HG03025 (cell line): ENCODE measurements at regions not wholly inside any gene's neighbourhood (a gene's known extent, or its start where the extent isn't known, plus 50 kb on each side); places are given as distances from the start of the nearest gene placed in this dataset.

Source experiments
- ATAC-seq: cut with Tn5 transposase; IDR thresholded peaks from one replicate; pipeline ENCODE4 v1.9.1; 2021; ENCODE audit warnings: mild to moderate bottlenecking, moderate library complexity; ENCODE audit not compliant: unreplicated experiment, low FRiP score

DNA sequence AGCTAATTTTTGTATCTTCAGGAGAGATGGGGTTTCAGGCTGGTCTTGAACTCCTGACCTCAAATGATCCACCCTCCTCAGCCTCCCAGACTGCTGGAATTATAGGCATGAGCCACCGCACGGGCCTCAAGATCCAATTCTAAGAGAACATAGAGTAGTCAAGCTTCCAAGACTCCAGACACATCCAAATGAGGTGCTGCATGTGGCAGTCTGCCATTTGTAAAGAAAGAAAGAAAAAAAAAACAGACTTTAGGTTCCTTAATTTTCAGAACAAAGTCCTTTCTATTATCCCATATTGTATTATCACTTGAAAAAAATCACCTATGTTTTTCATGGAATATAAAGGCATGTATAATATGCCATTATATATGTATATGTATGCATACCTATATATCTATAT, 2104.5 kb downstream of the MAT2B start:
- ATAC-seq = no peak

GRCh38 chr5:165616490-165617405, 2111.3 kb downstream of the MAT2B start:
- no peak for ATAC-seq

DNA sequence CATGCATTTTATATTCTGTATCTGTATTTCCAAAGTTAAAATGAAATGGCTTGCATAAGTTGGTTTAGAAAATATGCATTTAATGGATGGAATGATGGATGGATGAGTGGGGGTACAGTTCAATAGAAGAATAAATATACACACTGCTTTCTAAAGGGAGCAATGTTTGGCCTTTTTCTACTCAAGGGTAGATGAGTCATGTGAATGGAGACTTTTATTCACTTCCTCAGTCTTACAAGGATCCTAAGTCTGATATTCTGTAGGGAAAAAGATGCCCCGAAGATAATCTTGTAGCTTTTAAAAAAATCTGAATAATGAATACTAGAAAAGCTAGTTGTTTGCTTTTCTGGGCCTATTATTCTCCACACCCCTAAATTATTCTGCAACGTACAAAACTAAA, 2112.1 kb downstream of the MAT2B start:
- ATAC-seq = no peak

GRCh38 chr5:165620394-165620793, 2115.0 kb downstream of the MAT2B start:
- ATAC-seq = no peak

DNA sequence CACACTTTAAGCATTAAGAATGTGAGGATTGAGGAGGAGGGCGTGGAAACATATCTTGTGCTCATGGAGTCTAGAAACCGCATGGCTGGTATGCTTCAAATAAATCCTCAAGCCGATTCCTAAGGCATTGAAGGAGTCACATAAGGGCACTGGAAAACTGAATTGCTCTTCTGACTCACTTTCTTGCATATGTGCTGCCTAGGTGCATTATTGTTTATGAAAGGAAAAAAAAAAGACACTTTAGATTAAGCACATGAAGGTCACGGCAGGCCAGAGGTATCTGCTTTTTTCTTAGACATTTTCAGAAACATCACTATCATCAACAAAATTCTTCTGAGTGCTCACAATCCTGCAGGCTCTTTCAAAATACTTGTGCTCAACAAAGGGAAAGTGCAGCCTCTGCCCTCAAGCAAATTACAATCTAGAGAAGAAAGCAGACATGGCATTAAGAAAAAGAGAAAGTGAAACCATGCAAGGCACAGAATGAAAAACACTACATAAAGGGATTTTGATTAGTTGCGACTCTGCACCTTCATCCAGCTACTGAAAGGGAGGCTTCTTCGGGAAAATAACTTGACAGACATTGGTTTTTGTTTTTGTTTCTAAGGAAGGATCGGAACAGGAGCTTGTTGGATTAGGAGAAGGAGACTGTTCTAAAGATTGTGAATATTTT, 2117.6 kb downstream of the MAT2B start:
- ATAC-seq = no peak

- ATAC-seq = no peak
Measured at GRCh38 chr5:165624166-165624946, 2118.9 kb downstream of the MAT2B start.

- no peak for ATAC-seq
Measured at GRCh38 chr5:165626161-165626560, 2120.7 kb downstream of the MAT2B start.

GRCh38 chr5:165627548-165628170, 2122.2 kb downstream of the MAT2B start:
- no peak for ATAC-seq

- peak; percentile 79 for ATAC-seq
Measured at GRCh38 chr5:165630261-165630778, 2124.9 kb downstream of the MAT2B start.

DNA sequence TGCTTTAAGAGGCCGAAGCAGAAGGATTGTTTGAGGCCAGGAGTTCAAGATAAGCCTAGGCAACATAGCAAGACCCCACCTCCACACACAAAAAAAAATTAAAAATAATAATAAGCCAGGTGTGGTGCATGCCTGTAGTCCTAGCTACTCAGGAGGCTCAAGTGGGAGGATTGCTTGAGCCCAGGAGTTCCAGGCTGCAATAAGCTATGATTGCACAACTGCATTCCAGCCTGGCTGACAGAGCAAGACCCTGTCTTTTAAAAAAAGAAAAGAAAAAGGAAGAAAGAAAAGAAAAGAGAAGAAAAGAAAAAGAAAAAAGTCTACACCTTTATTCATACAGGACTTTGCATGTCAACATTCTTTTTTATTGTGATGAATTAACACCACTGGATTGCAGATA, 2125.8 kb downstream of the MAT2B start:
- ATAC-seq = no peak

DNA sequence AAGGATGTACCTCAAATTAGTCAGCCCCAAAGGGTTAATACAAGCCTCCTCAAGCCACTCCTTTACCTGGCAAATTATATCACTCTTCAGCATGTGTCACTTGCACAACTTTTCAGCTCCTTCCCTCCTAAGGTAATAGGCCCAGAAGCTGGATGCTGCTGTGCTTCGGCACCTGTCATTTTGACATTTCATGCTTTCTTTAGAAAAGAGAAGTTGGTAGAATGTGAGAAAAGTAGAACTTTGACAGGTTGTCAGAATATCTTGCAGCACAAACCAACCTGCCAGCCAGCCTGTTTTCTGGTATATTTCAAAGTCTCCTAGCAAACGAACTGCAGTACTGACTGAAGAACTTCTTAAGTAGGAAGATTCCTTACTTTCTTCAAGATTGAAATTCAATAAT, 2136.9 kb downstream of the MAT2B start:
- no peak for ATAC-seq

- no peak for ATAC-seq
Measured at GRCh38 chr5:165665735-165666400, 2160.4 kb downstream of the MAT2B start.

DNA sequence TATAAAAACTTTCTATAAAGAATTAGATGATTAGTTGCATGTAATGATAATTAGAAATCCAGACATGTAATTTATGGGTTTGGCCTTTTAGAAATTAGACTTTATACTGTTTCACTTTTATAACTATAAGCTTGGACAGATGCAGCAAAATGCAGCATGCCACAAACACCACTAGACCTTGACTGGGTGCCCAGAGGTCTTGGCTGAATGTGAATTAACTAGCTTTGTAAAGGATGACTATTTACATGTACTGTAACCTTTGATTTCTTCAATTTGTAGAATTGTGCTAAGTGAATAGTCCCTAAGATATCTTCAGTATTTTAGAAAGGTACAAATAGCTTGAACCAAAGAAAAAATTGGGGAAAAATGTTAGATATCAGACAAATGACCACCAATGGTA, 2168.1 kb downstream of the MAT2B start:
- no peak for ATAC-seq

DNA sequence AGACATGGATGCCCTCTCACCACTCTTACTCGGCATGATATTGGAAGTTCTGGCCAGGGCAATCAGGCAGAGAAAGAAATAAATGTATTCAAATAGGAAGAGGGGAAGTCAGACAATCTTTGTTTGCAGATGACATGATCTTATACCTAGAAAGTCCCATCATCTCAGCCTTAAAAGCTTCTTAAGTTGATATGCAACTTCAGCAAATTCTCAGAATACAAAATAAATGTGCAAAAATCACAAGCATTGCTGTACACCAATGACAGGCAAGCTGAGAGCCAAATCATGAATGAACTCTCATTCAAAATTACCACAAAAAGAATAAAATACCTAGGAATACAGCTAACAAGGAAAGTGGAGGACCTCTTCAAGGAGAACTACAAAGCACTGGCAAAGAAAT, 2190.4 kb downstream of the MAT2B start:
- no peak for ATAC-seq

GRCh38 chr5:165705960-165706359, 2200.5 kb downstream of the MAT2B start:
- ATAC-seq = no peak

GRCh38 chr5:165712011-165712410, 2206.6 kb downstream of the MAT2B start:
- no peak for ATAC-seq

DNA sequence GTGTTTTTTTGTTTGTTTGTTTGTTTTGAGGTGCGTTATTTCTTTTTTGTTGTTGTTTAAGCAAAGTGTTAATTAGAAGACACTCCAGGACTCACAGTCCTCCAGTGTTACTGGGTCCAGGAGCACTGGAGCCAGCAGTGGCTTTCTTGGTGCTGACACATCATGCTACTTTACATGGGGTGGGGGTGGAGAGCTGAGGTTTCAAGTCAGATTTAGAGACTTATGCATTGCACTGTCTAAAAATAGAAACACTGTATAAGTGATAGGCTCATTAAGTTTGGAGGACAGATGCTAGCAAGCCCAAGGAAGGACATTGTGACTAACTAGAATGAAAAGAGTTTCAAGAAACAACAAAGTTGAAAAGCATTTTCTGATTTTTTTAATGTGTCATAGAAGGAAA, 2209.2 kb downstream of the MAT2B start:
- no peak for ATAC-seq

- no peak for ATAC-seq
Measured at GRCh38 chr5:165720901-165721300, 2215.5 kb downstream of the MAT2B start.

DNA sequence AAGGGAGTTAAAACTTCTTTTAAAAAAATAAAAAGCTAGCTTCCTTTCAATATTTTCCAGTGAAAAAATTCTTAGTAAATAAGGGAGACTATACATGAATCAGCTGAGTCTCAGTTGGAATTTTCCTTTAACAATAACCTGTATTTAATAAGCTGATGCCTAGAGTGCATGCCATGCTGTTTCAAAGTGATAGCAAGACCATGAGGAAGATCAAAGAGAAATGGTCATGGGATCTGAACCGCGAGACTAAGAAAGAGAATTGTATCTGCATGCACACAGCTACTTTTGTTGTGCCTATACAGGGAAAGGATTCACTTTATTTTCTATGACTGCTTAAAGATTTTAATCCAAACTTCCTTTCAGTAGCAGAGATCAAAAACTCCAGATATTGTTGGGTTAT, 2217.0 kb downstream of the MAT2B start:
- no peak for ATAC-seq

GRCh38 chr5:165723931-165724330, 2218.5 kb downstream of the MAT2B start:
- ATAC-seq = no peak
